ENCODE measurements at regions not wholly inside any gene's neighbourhood (a gene's known extent, or its start where the extent isn't known, plus 50 kb on each side); places are given as distances from the start of the nearest gene placed in this dataset.

GRCh38 chr7:91424371-91424770 is 160.1 kb downstream of the FZD1 start:
- H3K4me1 ChIP-seq (ENCODE audit: control insufficient read depth in 2 of 2, insufficient read depth in 2 of 2, low read length in 2 of 2) = no peaks in the 10 kb centered on the region
- H3K4me2 ChIP-seq (replicated peaks; ENCODE audit: low read depth, low read length, poor library complexity, severe bottlenecking) = no peak overlapping the region
- H2AFZ ChIP-seq (ENCODE audit: insufficient read depth, low read depth, low read length, poor library complexity, severe bottlenecking) = no peak overlapping the region
- no peaks in the 10 kb centered on the region for H3K9me3 Mint-ChIP-seq (ENCODE audit: insufficient read depth)
- WGBS (ENCODE audit: insufficient coverage) = no CpG with 5 or more reads among the region's 1 CpG
- ATAC-seq (ENCODE audit: low read depth) (no peak), DNase-seq (no peak)
- no peak overlapping the region for H3K4me3 ChIP-seq (ENCODE audit: control extremely low read depth in 1 of 5, extremely low read depth in 1 of 5, insufficient read depth in 1 of 5, low read depth in 2 of 5, low read length in 4 of 5)
- no peaks in the 10 kb centered on the region for H4K20me1 ChIP-seq (ENCODE audit: control insufficient read depth, insufficient read depth, low read length, poor library complexity, severe bottlenecking)
- no peak overlapping the region for H3K27ac ChIP-seq (ENCODE audit: low read length in 2 of 2)
- TF ChIP-seq CTCF (IDR thresholded peaks at IDR 0.05) = no peak
- TF ChIP-seq EZH2 (IDR thresholded peaks at IDR 0.05; ENCODE audit: borderline replicate concordance, insufficient read depth, low read depth, low read length, poor library complexity, severe bottlenecking) = no peak
- H3K4me3 Mint-ChIP-seq = no peak overlapping the region
- intact Hi-C loops (cut with micrococcal nuclease) = no loop called here
- peaks cover 0 to 3% (median 0%) of the 10 kb centered on the region in 4 experiments for H3K27me3 ChIP-seq (replicated peaks in 1 of 4; ENCODE audit: control extremely low read depth in 1 of 4, control insufficient read depth in 3 of 4, insufficient read depth in 4 of 4, low read length in 3 of 4)
- H3K27me3 Mint-ChIP-seq = peaks cover 14% of the 10 kb centered on the region
- H3K27ac Mint-ChIP-seq = no peak overlapping the region
- no peaks in the 10 kb centered on the region for H3K4me1 Mint-ChIP-seq
- no peaks in the 10 kb centered on the region for H3K9me3 ChIP-seq (ENCODE audit: control extremely low read depth in 1 of 3, control insufficient read depth in 2 of 3, insufficient read depth in 1 of 3, low read length in 2 of 3)
- H3K36me3 ChIP-seq (replicated peaks in 1 of 2; ENCODE audit: control extremely low read depth in 1 of 2, control insufficient read depth in 1 of 2, extremely low read depth in 1 of 2, insufficient read depth in 2 of 2, low read length in 1 of 2) = no peaks in the 10 kb centered on the region
- ChIA-PET CTCF (no interaction called here), POLR2A (no interaction called here)
- no peaks in the 10 kb centered on the region for H3K79me2 ChIP-seq (ENCODE audit: control insufficient read depth, insufficient read depth, low read length)
- H3K9ac ChIP-seq (ENCODE audit: low read length) = no peak overlapping the region

DNA sequence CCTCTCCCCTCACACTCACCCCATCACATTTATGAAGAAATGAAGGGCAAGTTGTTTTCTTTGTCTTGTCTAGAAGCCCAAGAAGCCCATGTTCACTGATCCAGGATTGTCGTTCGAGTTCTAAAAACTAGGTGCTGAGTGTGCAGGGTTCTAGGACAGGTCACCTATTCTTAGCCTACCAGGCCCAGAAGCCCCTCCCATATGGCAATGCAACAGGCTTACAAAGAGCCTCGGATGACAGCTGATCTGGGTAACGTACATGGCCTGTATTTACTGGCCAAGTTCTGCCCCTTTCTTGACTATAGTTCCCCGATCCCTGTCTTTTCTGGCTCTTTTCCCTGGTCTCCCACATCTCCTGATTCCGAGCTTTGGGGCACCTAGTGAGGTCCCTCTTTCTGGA is 160.9 kb downstream of the FZD1 start:
- H3K4me3 ChIP-seq (ENCODE audit: control extremely low read depth in 1 of 5, extremely low read depth in 1 of 5, insufficient read depth in 1 of 5, low read depth in 2 of 5, low read length in 4 of 5) = no peak overlapping the region
- no peaks in the 10 kb centered on the region for H3K9me3 ChIP-seq (ENCODE audit: control extremely low read depth in 1 of 3, control insufficient read depth in 2 of 3, insufficient read depth in 1 of 3, low read length in 2 of 3)
- peaks cover 0 to 3% (median 0%) of the 10 kb centered on the region in 4 experiments for H3K27me3 ChIP-seq (replicated peaks in 1 of 4; ENCODE audit: control extremely low read depth in 1 of 4, control insufficient read depth in 3 of 4, insufficient read depth in 4 of 4, low read length in 3 of 4)
- DNase-seq = no peak
- no peak overlapping the region for H2AFZ ChIP-seq (ENCODE audit: insufficient read depth, low read depth, low read length, poor library complexity, severe bottlenecking)
- no peaks in the 10 kb centered on the region for H3K4me1 ChIP-seq (ENCODE audit: control insufficient read depth in 2 of 2, insufficient read depth in 2 of 2, low read length in 2 of 2)
- H3K4me1 Mint-ChIP-seq = no peaks in the 10 kb centered on the region
- ChIA-PET POLR2A (no interaction called here), CTCF (no interaction called here)
- no peak overlapping the region for H3K27ac ChIP-seq (ENCODE audit: low read length in 2 of 2)
- no peak for TF ChIP-seq EZH2 (IDR thresholded peaks at IDR 0.05; ENCODE audit: borderline replicate concordance, insufficient read depth, low read depth, low read length, poor library complexity, severe bottlenecking)
- no peak for TF ChIP-seq CTCF (IDR thresholded peaks at IDR 0.05)
- 87% methylated on average over 4 of the region's 6 CpGs for WGBS (ENCODE audit: insufficient coverage)
- no peak overlapping the region for H3K4me3 Mint-ChIP-seq
- no peak overlapping the region for H3K4me2 ChIP-seq (replicated peaks; ENCODE audit: low read depth, low read length, poor library complexity, severe bottlenecking)
- peaks cover 1% of the 10 kb centered on the region for H3K9me3 Mint-ChIP-seq (ENCODE audit: insufficient read depth)
- no peaks in the 10 kb centered on the region for H3K36me3 ChIP-seq (replicated peaks in 1 of 2; ENCODE audit: control extremely low read depth in 1 of 2, control insufficient read depth in 1 of 2, extremely low read depth in 1 of 2, insufficient read depth in 2 of 2, low read length in 1 of 2)
- ATAC-seq (ENCODE audit: low read depth) = no peak
- H3K9ac ChIP-seq (ENCODE audit: low read length) = no peak overlapping the region
- no peaks in the 10 kb centered on the region for H4K20me1 ChIP-seq (ENCODE audit: control insufficient read depth, insufficient read depth, low read length, poor library complexity, severe bottlenecking)
- intact Hi-C loops (cut with micrococcal nuclease) = no loop called here
- H3K27me3 Mint-ChIP-seq = peaks cover 14% of the 10 kb centered on the region
- no peaks in the 10 kb centered on the region for H3K79me2 ChIP-seq (ENCODE audit: control insufficient read depth, insufficient read depth, low read length)
- no peak overlapping the region for H3K27ac Mint-ChIP-seq
